ENCODE measurements at regions not wholly inside any gene's neighbourhood (a gene's known extent, or its start where the extent isn't known, plus 50 kb on each side); places are given as distances from the start of the nearest gene placed in this dataset.

GRCh38 chr18:39976771-39977170 lies 1978.3 kb upstream of the PIK3C3 start:
- Histone ChIP-seq H3K27ac (replicated peaks; ENCODE audit: low read length) (no peak overlapping the region), H3K14ac (ENCODE audit: low read length) (no peak overlapping the region), H3K4me2 (ENCODE audit: insufficient read depth, low read length, poor library complexity, severe bottlenecking) (no peak overlapping the region), H3K9ac (ENCODE audit: low read depth, low read length, poor library complexity) (no peak overlapping the region), H2BK12ac (ENCODE audit: low read length) (no peak overlapping the region), H2BK120ac (ENCODE audit: low read depth, low read length) (no peak overlapping the region), H3K4ac (ENCODE audit: low read length) (no peak overlapping the region), H3K9me3 (replicated peaks in 1 of 2; ENCODE audit: control insufficient read depth in 2 of 2, insufficient read depth in 1 of 2, low read depth in 1 of 2, low read length in 2 of 2) (no peaks in the 10 kb centered on the region), H2BK5ac (ENCODE audit: low read length) (no peak overlapping the region), H3K79me1 (ENCODE audit: low read depth, low read length) (no peaks in the 10 kb centered on the region), H3K18ac (ENCODE audit: low read length) (peak overlapping the region; percentile 27), H2AK5ac (ENCODE audit: low read depth, low read length) (no peak overlapping the region), H4K91ac (ENCODE audit: low read depth, low read length, poor library complexity) (no peak overlapping the region), H3K36me3 (replicated peaks in 1 of 2; ENCODE audit: control insufficient read depth in 2 of 2, insufficient read depth in 2 of 2, low read length in 2 of 2) (no peaks in the 10 kb centered on the region), H3K4me3 (ENCODE audit: low read length in 2 of 2) (no peak overlapping the region), H3K27me3 (ENCODE audit: control insufficient read depth in 3 of 3, insufficient read depth in 3 of 3, low read depth in 1 of 3, low read length in 3 of 3) (no peaks in the 10 kb centered on the region), H3K23ac (ENCODE audit: low read depth, low read length, poor library complexity) (no peak overlapping the region), H2AFZ (ENCODE audit: low read length) (no peak overlapping the region), H4K8ac (ENCODE audit: low read depth, low read length) (no peak overlapping the region), H3K4me1 (ENCODE audit: control insufficient read depth in 2 of 2, insufficient read depth in 1 of 2, low read depth in 1 of 2, low read length in 2 of 2) (no peaks in the 10 kb centered on the region), H2BK15ac (ENCODE audit: low read length) (no peak overlapping the region)
- DNase-seq (ENCODE audit: low spot score): no peak
- no CpG with 5 or more reads among the region's 9 CpGs for WGBS, 2 donors (ENCODE audit: extremely low coverage in 2 of 2, insufficient read length in 2 of 2, insufficient replicate concordance in 1 of 2)

GRCh38 chr18:39972521-39972920 lies 1982.5 kb upstream of the PIK3C3 start:
- no peaks in the 10 kb centered on the region for H3K4me1 ChIP-seq (ENCODE audit: control insufficient read depth in 2 of 2, insufficient read depth in 1 of 2, low read depth in 1 of 2, low read length in 2 of 2)
- no peak overlapping the region for H3K4me3 ChIP-seq (ENCODE audit: low read length in 2 of 2)
- H3K4ac ChIP-seq (ENCODE audit: low read length): no peak overlapping the region
- H2BK5ac ChIP-seq (ENCODE audit: low read length): no peak overlapping the region
- no peak overlapping the region for H3K27ac ChIP-seq (replicated peaks; ENCODE audit: low read length)
- no peaks in the 10 kb centered on the region for H3K9me3 ChIP-seq (replicated peaks in 1 of 2; ENCODE audit: control insufficient read depth in 2 of 2, insufficient read depth in 1 of 2, low read depth in 1 of 2, low read length in 2 of 2)
- DNase-seq (ENCODE audit: low spot score): no peak
- H2BK15ac ChIP-seq (ENCODE audit: low read length): no peak overlapping the region
- H3K4me2 ChIP-seq (ENCODE audit: insufficient read depth, low read length, poor library complexity, severe bottlenecking): no peak overlapping the region
- no peak overlapping the region for H2AK5ac ChIP-seq (ENCODE audit: low read depth, low read length)
- H2BK120ac ChIP-seq (ENCODE audit: low read depth, low read length): no peak overlapping the region
- no peaks in the 10 kb centered on the region for H3K27me3 ChIP-seq (ENCODE audit: control insufficient read depth in 3 of 3, insufficient read depth in 3 of 3, low read depth in 1 of 3, low read length in 3 of 3)
- H3K23ac ChIP-seq (ENCODE audit: low read depth, low read length, poor library complexity): no peak overlapping the region
- no peaks in the 10 kb centered on the region for H3K36me3 ChIP-seq (replicated peaks in 1 of 2; ENCODE audit: control insufficient read depth in 2 of 2, insufficient read depth in 2 of 2, low read length in 2 of 2)
- no CpG with 5 or more reads among the region's 3 CpGs for WGBS, 2 donors (ENCODE audit: extremely low coverage in 2 of 2, insufficient read length in 2 of 2, insufficient replicate concordance in 1 of 2)
- H4K8ac ChIP-seq (ENCODE audit: low read depth, low read length): no peak overlapping the region
- H2AFZ ChIP-seq (ENCODE audit: low read length): no peak overlapping the region
- H3K9ac ChIP-seq (ENCODE audit: low read depth, low read length, poor library complexity): no peak overlapping the region
- H3K14ac ChIP-seq (ENCODE audit: low read length): no peak overlapping the region
- H3K79me1 ChIP-seq (ENCODE audit: low read depth, low read length): no peaks in the 10 kb centered on the region
- H4K91ac ChIP-seq (ENCODE audit: low read depth, low read length, poor library complexity): no peak overlapping the region
- H2BK12ac ChIP-seq (ENCODE audit: low read length): no peak overlapping the region
- no peak overlapping the region for H3K18ac ChIP-seq (ENCODE audit: low read length)

- Histone ChIP-seq H2BK5ac (ENCODE audit: low read length) (no peak overlapping the region), H2BK12ac (ENCODE audit: low read length) (no peak overlapping the region), H3K14ac (ENCODE audit: low read length) (no peak overlapping the region), H4K91ac (ENCODE audit: low read depth, low read length, poor library complexity) (no peak overlapping the region), H3K36me3 (replicated peaks in 1 of 2; ENCODE audit: control insufficient read depth in 2 of 2, insufficient read depth in 2 of 2, low read length in 2 of 2) (no peaks in the 10 kb centered on the region), H2AK5ac (ENCODE audit: low read depth, low read length) (no peak overlapping the region), H3K27me3 (ENCODE audit: control insufficient read depth in 3 of 3, insufficient read depth in 3 of 3, low read depth in 1 of 3, low read length in 3 of 3) (no peaks in the 10 kb centered on the region), H3K4ac (ENCODE audit: low read length) (no peak overlapping the region), H3K27ac (replicated peaks; ENCODE audit: low read length) (no peak overlapping the region), H2AFZ (ENCODE audit: low read length) (no peak overlapping the region), H3K4me2 (ENCODE audit: insufficient read depth, low read length, poor library complexity, severe bottlenecking) (no peak overlapping the region), H3K23ac (ENCODE audit: low read depth, low read length, poor library complexity) (no peak overlapping the region), H2BK15ac (ENCODE audit: low read length) (no peak overlapping the region), H3K79me1 (ENCODE audit: low read depth, low read length) (no peaks in the 10 kb centered on the region), H3K4me3 (ENCODE audit: low read length in 2 of 2) (no peak overlapping the region), H3K9me3 (replicated peaks in 1 of 2; ENCODE audit: control insufficient read depth in 2 of 2, insufficient read depth in 1 of 2, low read depth in 1 of 2, low read length in 2 of 2) (no peaks in the 10 kb centered on the region), H3K4me1 (ENCODE audit: control insufficient read depth in 2 of 2, insufficient read depth in 1 of 2, low read depth in 1 of 2, low read length in 2 of 2) (no peaks in the 10 kb centered on the region), H4K8ac (ENCODE audit: low read depth, low read length) (no peak overlapping the region), H3K9ac (ENCODE audit: low read depth, low read length, poor library complexity) (no peak overlapping the region), H3K18ac (ENCODE audit: low read length) (no peak overlapping the region), H2BK120ac (ENCODE audit: low read depth, low read length) (no peak overlapping the region)
- DNase-seq (ENCODE audit: low spot score): no peak
- no CpG with 5 or more reads among the region's 2 CpGs for WGBS, 2 donors (ENCODE audit: extremely low coverage in 2 of 2, insufficient read length in 2 of 2, insufficient replicate concordance in 1 of 2)
Observed at GRCh38 chr18:39969803-39970494, 1985.1 kb upstream of the PIK3C3 start.

- no peak overlapping the region for H3K4ac ChIP-seq (ENCODE audit: low read length)
- no peak overlapping the region for H2BK120ac ChIP-seq (ENCODE audit: low read depth, low read length)
- H3K9me3 ChIP-seq (replicated peaks in 1 of 2; ENCODE audit: control insufficient read depth in 2 of 2, insufficient read depth in 1 of 2, low read depth in 1 of 2, low read length in 2 of 2): no peaks in the 10 kb centered on the region
- no peak overlapping the region for H3K4me3 ChIP-seq (ENCODE audit: low read length in 2 of 2)
- no peaks in the 10 kb centered on the region for H3K79me1 ChIP-seq (ENCODE audit: low read depth, low read length)
- H4K91ac ChIP-seq (ENCODE audit: low read depth, low read length, poor library complexity): no peak overlapping the region
- H3K27me3 ChIP-seq (ENCODE audit: control insufficient read depth in 3 of 3, insufficient read depth in 3 of 3, low read depth in 1 of 3, low read length in 3 of 3): no peaks in the 10 kb centered on the region
- WGBS, 2 donors (ENCODE audit: extremely low coverage in 2 of 2, insufficient read length in 2 of 2, insufficient replicate concordance in 1 of 2): no CpG with 5 or more reads among the region's 3 CpGs
- H3K36me3 ChIP-seq (replicated peaks in 1 of 2; ENCODE audit: control insufficient read depth in 2 of 2, insufficient read depth in 2 of 2, low read length in 2 of 2): no peaks in the 10 kb centered on the region
- no peak overlapping the region for H3K18ac ChIP-seq (ENCODE audit: low read length)
- H4K8ac ChIP-seq (ENCODE audit: low read depth, low read length): no peak overlapping the region
- no peak overlapping the region for H2AK5ac ChIP-seq (ENCODE audit: low read depth, low read length)
- H3K27ac ChIP-seq (replicated peaks; ENCODE audit: low read length): no peak overlapping the region
- no peak overlapping the region for H3K4me2 ChIP-seq (ENCODE audit: insufficient read depth, low read length, poor library complexity, severe bottlenecking)
- no peak overlapping the region for H3K23ac ChIP-seq (ENCODE audit: low read depth, low read length, poor library complexity)
- no peak overlapping the region for H3K14ac ChIP-seq (ENCODE audit: low read length)
- no peak overlapping the region for H3K9ac ChIP-seq (ENCODE audit: low read depth, low read length, poor library complexity)
- DNase-seq (ENCODE audit: low spot score): no peak
- H2BK15ac ChIP-seq (ENCODE audit: low read length): no peak overlapping the region
- H2BK12ac ChIP-seq (ENCODE audit: low read length): no peak overlapping the region
- no peak overlapping the region for H2BK5ac ChIP-seq (ENCODE audit: low read length)
- H2AFZ ChIP-seq (ENCODE audit: low read length): no peak overlapping the region
- H3K4me1 ChIP-seq (ENCODE audit: control insufficient read depth in 2 of 2, insufficient read depth in 1 of 2, low read depth in 1 of 2, low read length in 2 of 2): no peaks in the 10 kb centered on the region
Observed at GRCh38 chr18:39966275-39966674, 1988.8 kb upstream of the PIK3C3 start.

All from neuronal stem cell (in vitro differentiated cells).